H7 (cell line): ENCODE measurements at regions not wholly inside any gene's neighbourhood (a gene's known extent, or its start where the extent isn't known, plus 50 kb on each side); places are given as distances from the start of the nearest gene placed in this dataset.

Experiments
- DNase-seq: peaks from one replicate; pipeline ENCODE4 v3.0.0; 2012
- H3K27me3 ChIP-seq: 2 replicates; pipeline ENCODE4 v1.6.0; 2011; ENCODE audit warnings: mild to moderate bottlenecking, low read length; ENCODE audit not compliant: control insufficient read depth, insufficient read depth
- H3K36me3 ChIP-seq: replicated peaks from 2 replicates; pipeline ENCODE4 v1.5.1; 2011; ENCODE audit warnings: low read length; ENCODE audit not compliant: control insufficient read depth, insufficient read depth
- H3K4me3 ChIP-seq: 2 replicates; pipeline ENCODE4 v1.5.1; 2011; ENCODE audit warnings: low read depth, mild to moderate bottlenecking, control low read depth, low read length, moderate library complexity; ENCODE audit not compliant: insufficient read depth

DNA sequence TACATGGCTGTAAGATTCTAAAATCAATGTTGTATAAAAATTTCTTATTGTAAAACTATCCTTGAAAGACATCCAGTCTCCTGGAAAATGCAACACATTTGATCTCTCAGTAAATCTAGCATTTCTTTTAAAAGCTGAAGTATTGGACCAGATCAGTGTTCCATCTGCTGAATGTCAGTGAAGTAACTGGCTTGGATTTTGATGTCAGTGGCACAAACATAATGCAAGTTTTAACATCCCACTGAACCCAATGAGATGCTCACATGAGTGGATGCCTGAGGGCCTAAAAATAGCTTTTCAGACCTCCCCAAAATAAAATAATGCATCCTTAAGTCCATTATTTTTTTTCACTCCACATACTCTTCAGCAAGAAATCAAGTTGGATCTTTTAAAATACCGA lies 1432.2 kb downstream of the MRPL39 start:
- Histone ChIP-seq H3K36me3 (no peaks in the 10 kb centered on the region), H3K4me3 (no peak overlapping the region), H3K27me3 (no peaks in the 10 kb centered on the region)
- no peak for DNase-seq

- H3K27me3 ChIP-seq: no peaks in the 10 kb centered on the region
- H3K4me3 ChIP-seq: no peak overlapping the region
- DNase-seq: no peak
- no peaks in the 10 kb centered on the region for H3K36me3 ChIP-seq
Observed at GRCh38 chr21:24171736-24172135, 1435.5 kb downstream of the MRPL39 start.

GRCh38 chr21:24163539-24163938 lies 1443.7 kb downstream of the MRPL39 start:
- Histone ChIP-seq H3K27me3 (no peaks in the 10 kb centered on the region), H3K36me3 (no peaks in the 10 kb centered on the region), H3K4me3 (no peak overlapping the region)
- no peak for DNase-seq

DNA sequence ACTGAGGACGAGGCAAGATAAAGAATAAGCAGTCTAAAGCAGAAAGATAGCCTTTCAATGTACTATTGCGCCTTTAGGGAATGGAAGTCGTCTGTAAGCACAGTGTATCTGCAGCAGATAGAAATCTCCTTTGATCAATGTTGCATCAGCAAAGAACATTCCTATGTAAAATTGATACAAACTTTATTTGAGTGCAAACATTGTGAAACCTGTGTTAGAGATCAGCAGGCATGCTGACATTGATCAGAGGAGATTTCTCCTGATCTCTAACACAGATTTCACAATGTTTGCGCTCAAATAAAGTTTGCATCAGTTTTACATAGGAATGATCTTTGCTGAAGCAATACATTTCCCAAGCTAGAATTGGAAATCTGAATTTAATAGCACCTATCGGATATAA lies 1446.8 kb downstream of the MRPL39 start:
- no peak for DNase-seq
- H3K27me3 ChIP-seq: no peaks in the 10 kb centered on the region
- no peaks in the 10 kb centered on the region for H3K36me3 ChIP-seq
- no peak overlapping the region for H3K4me3 ChIP-seq

GRCh38 chr21:24153137-24153536 lies 1454.1 kb downstream of the MRPL39 start:
- H3K4me3 ChIP-seq: no peak overlapping the region
- no peaks in the 10 kb centered on the region for H3K36me3 ChIP-seq

GRCh38 chr21:24150753-24151152 lies 1456.5 kb downstream of the MRPL39 start:
- Histone ChIP-seq H3K36me3 (no peaks in the 10 kb centered on the region), H3K27me3 (no peaks in the 10 kb centered on the region), H3K4me3 (no peak overlapping the region)
- no peak for DNase-seq

More at GRCh38 chr21:24153137-24153536, 1454.1 kb downstream of the MRPL39 start:
- no peaks in the 10 kb centered on the region for H3K27me3 ChIP-seq
- no peak for DNase-seq

DNA sequence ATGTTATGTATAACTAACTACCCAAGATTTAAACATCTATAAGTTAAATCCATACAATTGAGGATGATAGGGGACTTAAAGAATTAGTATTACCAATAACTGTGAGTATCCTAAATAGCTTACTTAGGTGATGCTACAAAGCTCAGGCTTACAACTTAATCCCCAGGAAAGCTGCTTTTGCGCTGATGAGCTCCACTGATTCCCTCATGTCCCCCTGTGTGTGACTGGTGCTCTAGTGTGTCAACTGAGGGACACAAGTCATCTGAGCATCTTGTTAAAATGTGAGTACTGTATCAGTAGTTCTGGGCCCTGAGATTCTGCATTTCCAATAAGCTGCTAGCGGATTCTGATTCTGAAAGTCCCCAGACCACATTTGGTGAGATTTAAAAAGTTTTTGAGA lies 1458.8 kb downstream of the MRPL39 start:
- Histone ChIP-seq H3K27me3 (no peaks in the 10 kb centered on the region), H3K36me3 (no peaks in the 10 kb centered on the region), H3K4me3 (no peak overlapping the region)
- DNase-seq: no peak

GRCh38 chr21:24147674-24148073 lies 1459.6 kb downstream of the MRPL39 start:
- no peak overlapping the region for H3K4me3 ChIP-seq
- no peaks in the 10 kb centered on the region for H3K27me3 ChIP-seq
- no peaks in the 10 kb centered on the region for H3K36me3 ChIP-seq
- no peak for DNase-seq

GRCh38 chr21:24131056-24131455 lies 1476.2 kb downstream of the MRPL39 start:
- H3K27me3 ChIP-seq: no peaks in the 10 kb centered on the region
- DNase-seq: no peak
- H3K4me3 ChIP-seq: no peak overlapping the region
- no peaks in the 10 kb centered on the region for H3K36me3 ChIP-seq

DNA sequence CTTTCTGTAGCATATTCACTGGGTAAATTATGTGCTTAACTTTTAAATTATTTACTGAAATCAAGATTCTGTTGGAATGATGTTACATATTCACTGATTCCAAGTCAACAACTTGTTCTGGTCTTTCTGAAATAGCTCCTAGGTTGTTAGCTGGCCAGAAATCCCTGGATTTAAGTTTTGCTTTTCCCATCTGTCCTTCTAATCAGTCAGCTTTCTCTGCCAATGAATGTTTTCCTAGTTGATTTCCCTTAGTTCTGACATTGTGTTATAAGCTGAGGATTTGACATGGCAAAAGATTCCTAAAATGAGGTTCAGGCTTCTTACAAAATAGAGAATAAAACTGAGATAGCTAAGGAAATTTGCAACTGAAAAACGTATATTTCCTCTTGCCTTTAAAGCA lies 1479.6 kb downstream of the MRPL39 start:
- H3K4me3 ChIP-seq: no peak overlapping the region
- no peak for DNase-seq
- H3K36me3 ChIP-seq: no peaks in the 10 kb centered on the region
- H3K27me3 ChIP-seq: no peaks in the 10 kb centered on the region

DNA sequence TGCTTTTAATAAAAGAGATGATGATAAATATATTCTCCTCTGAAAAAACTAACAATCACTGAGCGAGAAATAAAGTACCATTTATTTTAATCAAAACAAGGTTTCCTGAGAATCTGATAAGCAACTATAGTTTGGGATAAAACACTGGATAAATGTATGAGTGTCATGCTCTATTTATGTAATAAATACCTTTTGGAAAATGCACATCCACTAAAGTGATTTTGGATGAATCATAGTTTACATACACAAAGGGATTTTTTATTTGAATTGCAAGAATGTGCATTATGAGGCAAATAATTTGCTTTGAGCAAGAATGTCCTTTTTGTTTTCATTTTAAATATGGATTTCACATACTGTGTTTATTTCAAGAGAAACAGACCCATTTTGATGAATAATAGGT lies 1483.5 kb downstream of the MRPL39 start:
- Histone ChIP-seq H3K4me3 (no peak overlapping the region), H3K27me3 (no peaks in the 10 kb centered on the region), H3K36me3 (no peaks in the 10 kb centered on the region)
- DNase-seq: no peak

DNA sequence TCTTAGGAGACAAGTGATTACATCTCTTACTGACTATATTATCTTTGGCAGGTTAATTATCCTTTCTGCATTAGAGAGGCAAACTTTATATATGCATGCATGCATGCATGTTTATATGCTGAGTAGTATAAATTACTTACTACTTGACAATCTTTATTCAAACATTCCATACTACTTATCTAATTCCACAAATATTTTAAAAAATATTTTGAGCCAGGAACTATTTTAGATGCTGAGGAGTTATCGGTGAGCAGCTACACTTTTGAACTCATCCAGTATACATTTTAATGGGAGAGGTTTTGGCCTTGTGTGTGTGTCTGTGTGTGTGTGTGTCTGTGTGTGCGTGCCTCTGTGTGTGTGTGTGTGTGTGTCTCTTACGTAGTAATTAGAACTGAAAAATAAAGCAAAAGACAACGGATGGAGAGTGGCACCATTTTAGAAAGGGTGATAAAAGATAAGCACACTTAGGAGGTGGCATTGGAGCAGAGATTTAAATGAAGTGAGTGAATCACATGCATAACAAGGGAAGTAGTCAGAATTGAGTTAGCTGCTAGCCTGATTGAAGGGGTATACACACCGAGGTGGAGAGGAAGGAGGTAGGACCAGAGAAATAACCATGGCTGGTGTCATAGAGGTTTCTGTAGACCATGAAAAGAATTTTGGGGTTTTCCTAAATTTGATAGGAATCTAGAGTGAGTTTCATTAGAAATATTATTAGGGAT lies 1488.4 kb downstream of the MRPL39 start:
- Histone ChIP-seq H3K27me3 (no peaks in the 10 kb centered on the region), H3K4me3 (no peak overlapping the region), H3K36me3 (no peaks in the 10 kb centered on the region)
- peak; percentile 2 for DNase-seq

GRCh38 chr21:24115141-24115540 lies 1492.1 kb downstream of the MRPL39 start:
- DNase-seq: no peak
- Histone ChIP-seq H3K4me3 (no peak overlapping the region), H3K27me3 (no peaks in the 10 kb centered on the region), H3K36me3 (no peaks in the 10 kb centered on the region)

DNA sequence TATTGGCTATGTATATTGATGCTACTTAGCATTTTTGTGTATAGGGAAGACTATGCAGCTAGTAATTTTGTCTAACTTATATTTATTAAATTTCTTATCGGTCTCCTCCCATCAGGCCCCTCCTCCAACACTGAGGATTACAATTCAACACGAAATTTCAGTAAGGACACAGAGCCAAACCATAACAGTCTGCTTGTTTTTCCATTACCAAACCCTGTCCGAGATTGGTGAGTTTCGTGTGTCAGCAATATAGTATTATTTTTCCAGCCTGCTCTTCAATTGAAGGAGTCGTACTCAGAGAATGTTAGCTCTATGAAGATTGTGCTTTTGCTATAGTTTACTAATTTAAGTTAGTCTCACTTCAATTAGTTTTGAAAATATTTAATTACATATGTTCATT lies 1495.3 kb downstream of the MRPL39 start:
- H3K36me3 ChIP-seq: no peaks in the 10 kb centered on the region
- DNase-seq: no peak
- H3K27me3 ChIP-seq: no peaks in the 10 kb centered on the region
- H3K4me3 ChIP-seq: no peak overlapping the region

- DNase-seq: no peak
Observed at GRCh38 chr21:24110846-24111245, 1496.4 kb downstream of the MRPL39 start.

GRCh38 chr21:24097181-24097580 lies 1510.1 kb downstream of the MRPL39 start:
- H3K36me3 ChIP-seq: no peaks in the 10 kb centered on the region
- no peak overlapping the region for H3K4me3 ChIP-seq
- no peaks in the 10 kb centered on the region for H3K27me3 ChIP-seq
- no peak for DNase-seq

More at GRCh38 chr21:24110846-24111245, 1496.4 kb downstream of the MRPL39 start:
- Histone ChIP-seq H3K36me3 (no peaks in the 10 kb centered on the region), H3K27me3 (no peaks in the 10 kb centered on the region), H3K4me3 (no peak overlapping the region)
